H9 (cell line): ENCODE measurements at regions not wholly inside any gene's neighbourhood (a gene's known extent, or its start where the extent isn't known, plus 50 kb on each side); places are given as distances from the start of the nearest gene placed in this dataset.

Source experiments
- DNase-seq: peaks from one replicate; pipeline ENCODE4 v3.0.0-alpha.2; 2017
- H2AFZ ChIP-seq: one replicate; pipeline ENCODE4 v1.6.1; 2013; ENCODE audit warnings: mild to moderate bottlenecking, low read length, control low read depth, moderate library complexity
- H2AK5ac ChIP-seq: 2 replicates; pipeline ENCODE4 v1.6.1; 2013; ENCODE audit warnings: low read length, control low read depth, mixed read lengths; ENCODE audit not compliant: insufficient read length
- H2BK120ac ChIP-seq: one replicate; pipeline ENCODE4 v1.6.1; 2013; ENCODE audit warnings: low read depth, mild to moderate bottlenecking, low read length, control low read depth, inconsistent platforms; ENCODE audit not compliant: poor library complexity, severe bottlenecking
- H2BK12ac ChIP-seq: 2 replicates; pipeline ENCODE4 v1.6.1; 2013; ENCODE audit warnings: low read length, control low read depth, mixed read lengths, low read depth; ENCODE audit not compliant: insufficient read length
- H2BK15ac ChIP-seq: 2 replicates; pipeline ENCODE4 v1.6.1; 2013; ENCODE audit warnings: low read depth, low read length, control low read depth
- H2BK20ac ChIP-seq: one replicate; pipeline ENCODE4 v1.6.1; 2013; ENCODE audit warnings: low read depth, mild to moderate bottlenecking, low read length, control low read depth, inconsistent platforms; ENCODE audit not compliant: poor library complexity, severe bottlenecking
- H2BK5ac ChIP-seq: 2 replicates; pipeline ENCODE4 v1.6.1; 2013; ENCODE audit warnings: low read length, control low read depth, mixed read lengths; ENCODE audit not compliant: insufficient read length
- H3K14ac ChIP-seq: 2 replicates; pipeline ENCODE4 v1.6.1; 2013; ENCODE audit warnings: low read length, control low read depth; ENCODE audit not compliant: insufficient read depth
- H3K18ac ChIP-seq: 2 replicates; pipeline ENCODE4 v1.6.1; 2013; ENCODE audit warnings: low read depth, mild to moderate bottlenecking, mixed read lengths, low read length, control low read depth; ENCODE audit not compliant: insufficient read length
- H3K23ac ChIP-seq: 2 replicates; pipeline ENCODE4 v1.6.1; 2013; ENCODE audit warnings: low read length, control low read depth, mixed read lengths, low read depth; ENCODE audit not compliant: insufficient read length
- H3K23me2 ChIP-seq: 2 replicates; pipeline ENCODE4 v1.6.1; 2013; ENCODE audit warnings: low read depth, mild to moderate bottlenecking, mixed read lengths, low read length, control low read depth; ENCODE audit not compliant: insufficient read length, poor library complexity, severe bottlenecking
- H3K27ac ChIP-seq: 2 replicates; pipeline ENCODE4 v1.5.1; 2013; ENCODE audit warnings: low read length, control low read depth, mixed read lengths, low read depth; ENCODE audit not compliant: insufficient read length
- H3K27me3 ChIP-seq: 2 replicates; pipeline ENCODE4 v1.6.1; 2013; ENCODE audit warnings: low read length, control low read depth, inconsistent platforms; ENCODE audit not compliant: insufficient read depth
- H3K4ac ChIP-seq: 2 replicates; pipeline ENCODE4 v1.6.1; 2013; ENCODE audit warnings: low read depth, mild to moderate bottlenecking, control low read depth, inconsistent platforms, low read length, moderate library complexity
- H3K4me1 ChIP-seq: 2 replicates; pipeline ENCODE4 v1.6.1; 2013; ENCODE audit warnings: low read length, control low read depth, inconsistent platforms; ENCODE audit not compliant: insufficient read depth
- H3K4me2 ChIP-seq: 2 replicates; pipeline ENCODE4 v1.6.1; 2013; ENCODE audit warnings: low read length, control low read depth, mixed read lengths; ENCODE audit not compliant: insufficient read length, insufficient read depth
- H3K56ac ChIP-seq: 2 replicates; pipeline ENCODE4 v1.6.1; 2013; ENCODE audit warnings: low read depth, mild to moderate bottlenecking, mixed read lengths, low read length, control low read depth; ENCODE audit not compliant: insufficient read length
- H3K79me1 ChIP-seq: 2 replicates; pipeline ENCODE4 v1.6.1; 2013; ENCODE audit warnings: low read depth, mild to moderate bottlenecking, moderate library complexity, low read length, control low read depth, inconsistent platforms; ENCODE audit not compliant: insufficient read depth, poor library complexity, severe bottlenecking
- H3K79me2 ChIP-seq: 2 replicates; pipeline ENCODE4 v1.6.1; 2013; ENCODE audit warnings: low read length, control low read depth, inconsistent platforms; ENCODE audit not compliant: insufficient read depth
- H3K9ac ChIP-seq: 2 replicates; pipeline ENCODE4 v1.6.1; 2013; ENCODE audit warnings: low read length, control low read depth, mixed read lengths; ENCODE audit not compliant: insufficient read length; ENCODE audit errors: extremely low read depth
- H3K9me3 ChIP-seq: one replicate; pipeline ENCODE4 v1.6.1; 2013; ENCODE audit warnings: low read depth, low read length, inconsistent platforms; ENCODE audit not compliant: control insufficient read depth
- H3T11ph ChIP-seq: one replicate; pipeline ENCODE4 v1.6.1; 2013; ENCODE audit warnings: mild to moderate bottlenecking, low read length, control low read depth, inconsistent platforms
- H4K20me1 ChIP-seq: one replicate; pipeline ENCODE4 v1.6.1; 2013; ENCODE audit not compliant: control insufficient read depth, insufficient read length, insufficient read depth
- H4K5ac ChIP-seq: 2 replicates; pipeline ENCODE4 v1.6.1; 2013; ENCODE audit warnings: low read depth, mild to moderate bottlenecking, mixed read lengths, low read length, control low read depth; ENCODE audit not compliant: insufficient read length
- H4K8ac ChIP-seq: replicated peaks from 2 replicates; pipeline ENCODE4 v1.6.1; 2013; ENCODE audit warnings: low read length, control low read depth, mixed read lengths, low read depth; ENCODE audit not compliant: insufficient read length
- H4K91ac ChIP-seq: 2 replicates; pipeline ENCODE4 v1.6.1; 2013; ENCODE audit warnings: low read depth, mild to moderate bottlenecking, moderate library complexity, mixed read lengths, low read length, control low read depth; ENCODE audit not compliant: insufficient read length
- H3K27ac Mint-ChIP-seq, 3 experiments: 2 replicates in 2 of 3; 3 replicates in 1 of 3; pipeline ENCODE4 v1.8.0; 2020 to 2021; ENCODE audit warnings: mixed read lengths in 3 of 3, mild to moderate bottlenecking in 1 of 3, moderate library complexity in 1 of 3
- H3K27me3 Mint-ChIP-seq: 2 replicates; pipeline ENCODE4 v1.8.0; 2021; ENCODE audit warnings: low read depth, mild to moderate bottlenecking, moderate library complexity, mixed read lengths
- H3K36me3 Mint-ChIP-seq, 3 experiments: 2 replicates in 2 of 3; 3 replicates in 1 of 3; pipeline ENCODE4 v1.8.0; 2020 to 2021; ENCODE audit warnings: low read depth in 3 of 3, mixed read lengths in 3 of 3; ENCODE audit not compliant: insufficient read depth in 1 of 3
- H3K4me1 Mint-ChIP-seq, 2 experiments: 2 replicates each; pipeline ENCODE4 v1.8.0; 2020; ENCODE audit warnings: mixed read lengths in 2 of 2
- H3K4me3 Mint-ChIP-seq, 2 experiments: 2 replicates in 1 of 2; 3 replicates in 1 of 2; pipeline ENCODE4 v1.8.0; 2020 to 2021; ENCODE audit warnings: mild to moderate bottlenecking in 2 of 2, mixed read lengths in 2 of 2, moderate library complexity in 1 of 2
- H3K9me3 Mint-ChIP-seq, 2 experiments: 2 replicates in 1 of 2; 3 replicates in 1 of 2; pipeline ENCODE4 v1.8.0; 2020; ENCODE audit warnings: mild to moderate bottlenecking in 2 of 2, mixed read lengths in 2 of 2, moderate library complexity in 1 of 2
- WGBS: extraction: QIAGEN DNeasy Blood & Tissue Kit; methylation state at CpG from one replicate; pipeline ENCODE4 v1.1.7; 2013; ENCODE audit warnings: missing lambda C conversion rate, low lambda C conversion rate, mixed read lengths; ENCODE audit not compliant: insufficient read length; ENCODE audit errors: extremely low coverage; 5-methylcytosine and 5-hydroxymethylcytosine counted together
- TF ChIP-seq, protein P1 (sequence below): fragments of 200-600 bp; sonication (generic); conservative IDR thresholded peaks from 3 replicates; pipeline ENCODE4 v1.8.0; 2021; ENCODE audit warnings: antibody characterized with exemption, mild to moderate bottlenecking

DNA sequence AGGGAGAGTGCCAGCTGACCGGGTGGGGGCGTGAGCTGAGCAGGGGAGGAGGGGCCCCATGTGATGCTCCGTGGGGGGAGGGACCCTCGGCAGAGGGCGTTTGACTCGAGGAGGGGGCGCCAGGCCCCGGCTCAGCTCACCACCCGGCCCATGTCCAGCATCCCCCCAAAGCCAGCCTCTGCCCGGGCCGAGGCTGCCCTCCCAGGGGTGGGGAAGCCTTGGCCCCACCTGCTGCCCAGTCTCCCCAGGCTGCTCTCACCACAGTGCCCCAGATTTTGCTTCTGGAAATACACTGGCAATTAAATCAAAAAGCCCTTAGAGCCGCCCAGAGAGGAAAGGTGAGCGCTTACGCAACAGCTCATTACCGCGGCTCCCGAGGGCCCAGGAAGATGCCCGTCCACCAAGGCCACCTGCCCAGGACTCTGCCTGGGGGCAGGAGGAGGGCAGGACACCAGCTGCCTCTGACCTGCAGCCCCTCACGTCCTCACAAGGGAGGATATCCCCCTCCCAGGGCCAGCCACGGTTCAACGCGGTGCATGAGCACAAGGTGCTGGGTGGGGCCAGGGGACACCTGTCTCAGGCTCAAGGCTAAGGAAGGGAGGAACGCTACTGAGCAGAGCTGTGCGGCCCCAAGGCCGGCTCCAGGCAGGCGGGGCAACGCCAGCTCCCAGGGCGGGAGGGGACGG is 70.0 kb upstream of the INPP5A start:
- no peak overlapping the region for H4K91ac ChIP-seq
- no peak overlapping the region for H2AFZ ChIP-seq
- WGBS: no CpG with 5 or more reads among the region's 29 CpGs
- H3K9me3 Mint-ChIP-seq: peaks cover 3 to 6% of the 10 kb centered on the region in 2 experiments; a peak in 3 of 5 replicates
- H3K4me1 ChIP-seq: no peaks in the 10 kb centered on the region
- no peaks in the 10 kb centered on the region for H3K9me3 ChIP-seq
- peak overlapping the region; percentile 59 for H3K4me2 ChIP-seq
- H3K79me2 ChIP-seq: no peaks in the 10 kb centered on the region
- no peak overlapping the region for H3K27ac ChIP-seq
- TF ChIP-seq, protein P1, sequence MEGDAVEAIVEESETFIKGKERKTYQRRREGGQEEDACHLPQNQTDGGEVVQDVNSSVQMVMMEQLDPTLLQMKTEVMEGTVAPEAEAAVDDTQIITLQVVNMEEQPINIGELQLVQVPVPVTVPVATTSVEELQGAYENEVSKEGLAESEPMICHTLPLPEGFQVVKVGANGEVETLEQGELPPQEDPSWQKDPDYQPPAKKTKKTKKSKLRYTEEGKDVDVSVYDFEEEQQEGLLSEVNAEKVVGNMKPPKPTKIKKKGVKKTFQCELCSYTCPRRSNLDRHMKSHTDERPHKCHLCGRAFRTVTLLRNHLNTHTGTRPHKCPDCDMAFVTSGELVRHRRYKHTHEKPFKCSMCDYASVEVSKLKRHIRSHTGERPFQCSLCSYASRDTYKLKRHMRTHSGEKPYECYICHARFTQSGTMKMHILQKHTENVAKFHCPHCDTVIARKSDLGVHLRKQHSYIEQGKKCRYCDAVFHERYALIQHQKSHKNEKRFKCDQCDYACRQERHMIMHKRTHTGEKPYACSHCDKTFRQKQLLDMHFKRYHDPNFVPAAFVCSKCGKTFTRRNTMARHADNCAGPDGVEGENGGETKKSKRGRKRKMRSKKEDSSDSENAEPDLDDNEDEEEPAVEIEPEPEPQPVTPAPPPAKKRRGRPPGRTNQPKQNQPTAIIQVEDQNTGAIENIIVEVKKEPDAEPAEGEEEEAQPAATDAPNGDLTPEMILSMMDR: no peak
- H3K56ac ChIP-seq: no peak overlapping the region
- H3K4me3 Mint-ChIP-seq: no peak overlapping the region
- H4K5ac ChIP-seq: no peak overlapping the region
- H2BK120ac ChIP-seq: no peak overlapping the region
- no peak overlapping the region for H3K4ac ChIP-seq
- no peaks in the 10 kb centered on the region for H4K20me1 ChIP-seq
- H3K23ac ChIP-seq: no peak overlapping the region
- peaks cover 10% of the 10 kb centered on the region for H3K27me3 Mint-ChIP-seq
- no peaks in the 10 kb centered on the region for H3K23me2 ChIP-seq
- no peak overlapping the region for H2BK5ac ChIP-seq
- no peak overlapping the region for H3K9ac ChIP-seq
- no peak for DNase-seq
- no peak overlapping the region for H2BK12ac ChIP-seq
- peaks cover 0 to 4% (median 3%) of the 10 kb centered on the region in 3 experiments; a peak in 3 of 7 replicates for H3K36me3 Mint-ChIP-seq
- H4K8ac ChIP-seq: no peak overlapping the region
- H2BK15ac ChIP-seq: no peak overlapping the region
- H3K79me1 ChIP-seq: no peaks in the 10 kb centered on the region
- H3K14ac ChIP-seq: no peak overlapping the region; the same call in 1 of the 2 replicates
- no peak overlapping the region for H3K18ac ChIP-seq
- peaks cover 3 to 18% of the 10 kb centered on the region in 2 experiments; a peak in 3 of 4 replicates for H3K4me1 Mint-ChIP-seq
- H3T11ph ChIP-seq: no peak overlapping the region
- no peak overlapping the region for H2BK20ac ChIP-seq
- no peaks in the 10 kb centered on the region for H3K27me3 ChIP-seq
- H2AK5ac ChIP-seq: no peak overlapping the region
- H3K27ac Mint-ChIP-seq: no peak overlapping the region
